Stimulated activated naive CD8-positive, alpha-beta T cell treated with anti-CD3 and anti-CD28 coated beads, Interleukin-15, Interleukin-2, amounts not matched to agents 100 U/mL and 50 U/mL, for 24 hours (primary cell): ENCODE measurements at regions not wholly inside any gene's neighbourhood (a gene's known extent, or its start where the extent isn't known, plus 50 kb on each side); places are given as distances from the start of the nearest gene placed in this dataset.
"Not testable (repeated sequence)": the region's sequence is repeated elsewhere in the genome, so short reads cannot be mapped to it uniquely, and the experiment has no call there.

Source experiments
- ATAC-seq: fragments of 150-1000 bp; cut with Tn5 transposase; one replicate; pipeline ENCODE4 v1.10.0; 2021
- DNase-seq: peaks from one replicate; pipeline ENCODE4 v3.0.0; 2021

DNA sequence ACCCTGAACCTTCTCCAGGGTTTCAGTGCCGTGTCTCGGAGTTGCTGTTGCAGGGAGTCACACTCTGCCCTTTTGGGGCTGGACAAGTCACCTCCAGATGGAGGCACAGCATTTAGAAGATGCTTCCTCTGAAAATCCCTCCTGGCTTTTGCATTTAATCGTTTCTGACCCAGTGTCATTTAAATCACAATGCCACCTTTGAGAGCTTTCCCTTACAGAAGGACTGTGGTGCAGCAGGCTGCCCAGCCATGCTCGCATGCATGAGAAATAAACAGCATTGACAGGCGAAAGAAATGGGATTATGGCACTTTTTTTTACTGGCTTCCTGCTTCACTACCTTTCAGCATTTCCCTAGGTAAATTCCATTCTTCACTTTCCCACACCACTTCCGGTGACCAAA, 113.4 kb upstream of the DYRK2 start:
- DNase-seq = no peak

DNA sequence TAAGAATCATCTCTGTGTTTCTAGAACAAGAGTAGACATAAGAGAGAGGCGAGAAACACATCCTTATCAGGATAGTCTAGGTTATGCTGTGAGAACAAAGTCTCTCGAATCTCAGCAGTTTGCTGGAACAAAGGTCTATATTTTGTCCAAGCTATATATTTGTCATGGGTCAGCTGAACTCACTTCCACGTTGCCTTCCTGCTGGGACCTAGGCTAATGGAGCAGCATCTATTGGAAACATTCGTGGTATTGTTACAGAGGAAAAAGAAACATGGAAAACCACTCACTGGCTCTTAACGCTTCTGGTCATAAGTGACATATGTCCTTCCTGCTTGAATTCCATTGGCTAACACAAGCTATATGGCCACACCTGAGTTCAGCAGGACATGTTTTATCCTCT, 112.6 kb upstream of the DYRK2 start:
- ATAC-seq (no peak), DNase-seq (no peak)

More for the DNA sequence above, 113.4 kb upstream of the DYRK2 start:
- ATAC-seq = no peak

DNA sequence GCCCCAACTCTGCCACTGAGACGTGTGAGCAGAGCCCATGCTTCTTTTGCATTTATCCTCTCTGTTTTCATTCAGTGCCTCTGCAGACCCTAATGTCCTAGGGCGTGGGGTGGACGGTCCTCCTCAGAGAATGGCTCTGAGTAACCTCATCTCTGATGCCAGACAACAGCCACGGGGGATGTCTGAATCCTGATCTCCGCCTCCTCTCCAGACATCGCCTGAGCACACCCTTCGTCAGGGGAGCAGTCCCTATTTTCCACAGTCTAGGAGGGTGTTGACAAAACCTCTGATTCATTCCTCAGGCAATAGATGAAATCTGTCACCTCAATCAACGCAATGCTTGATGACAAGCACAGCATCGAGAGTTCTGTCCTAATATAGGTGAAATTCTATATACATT, 109.2 kb upstream of the DYRK2 start:
- no peak for DNase-seq
- ATAC-seq = no peak

DNA sequence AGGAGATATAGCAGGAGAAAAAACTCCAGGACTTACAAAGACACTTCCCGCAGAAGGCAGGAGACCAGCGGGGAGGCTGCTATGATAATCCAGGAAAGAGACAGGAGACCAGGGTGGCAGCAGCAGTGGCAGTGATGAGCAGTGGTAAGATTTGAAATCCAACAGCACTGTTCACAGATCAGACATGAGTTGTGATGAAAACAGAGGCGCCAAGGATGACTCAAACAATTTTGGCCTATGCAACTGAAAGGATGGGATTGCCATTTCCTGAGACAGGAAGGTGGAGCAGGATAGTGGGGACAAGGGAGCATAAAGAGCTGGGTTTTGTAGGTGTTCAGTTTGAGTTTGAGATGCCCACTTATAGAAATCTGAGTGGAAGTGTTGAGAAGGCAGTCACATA, 108.6 kb upstream of the DYRK2 start:
- DNase-seq = no peak

DNA sequence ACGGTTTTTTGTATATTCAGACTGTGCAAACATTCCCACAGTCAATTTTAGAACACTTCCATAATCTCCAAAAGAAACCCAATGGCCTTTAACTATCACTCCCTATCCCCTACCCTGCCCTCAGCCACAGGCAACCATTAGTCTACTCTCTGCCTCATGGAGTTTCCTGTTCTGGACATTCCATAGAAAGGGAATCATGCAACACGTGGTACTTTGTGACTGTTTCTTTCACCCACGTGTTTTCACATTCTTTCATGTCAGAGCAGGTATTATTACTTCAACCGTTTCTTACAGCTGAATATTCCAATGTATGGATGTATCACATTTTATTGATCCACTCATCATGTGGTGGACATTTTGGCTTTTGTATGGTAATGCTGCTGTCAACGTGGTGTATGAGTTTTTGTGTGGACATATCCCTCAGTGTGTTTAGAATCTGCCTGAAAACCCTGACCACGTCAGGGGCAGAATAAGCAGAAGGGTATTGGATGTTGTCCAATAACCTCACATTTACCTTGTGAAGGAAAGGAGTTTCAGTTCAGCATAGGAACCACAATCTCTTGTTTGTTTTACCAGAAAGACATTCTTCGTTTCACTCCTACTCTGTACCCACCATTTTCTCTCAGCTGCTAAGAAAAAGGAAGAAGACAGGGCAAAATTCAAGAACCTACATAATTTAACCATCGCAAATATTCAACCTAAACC, 107.5 kb upstream of the DYRK2 start:
- ATAC-seq = no peak
- no peak for DNase-seq

More for the DNA sequence above, 108.6 kb upstream of the DYRK2 start:
- ATAC-seq = no peak

DNA sequence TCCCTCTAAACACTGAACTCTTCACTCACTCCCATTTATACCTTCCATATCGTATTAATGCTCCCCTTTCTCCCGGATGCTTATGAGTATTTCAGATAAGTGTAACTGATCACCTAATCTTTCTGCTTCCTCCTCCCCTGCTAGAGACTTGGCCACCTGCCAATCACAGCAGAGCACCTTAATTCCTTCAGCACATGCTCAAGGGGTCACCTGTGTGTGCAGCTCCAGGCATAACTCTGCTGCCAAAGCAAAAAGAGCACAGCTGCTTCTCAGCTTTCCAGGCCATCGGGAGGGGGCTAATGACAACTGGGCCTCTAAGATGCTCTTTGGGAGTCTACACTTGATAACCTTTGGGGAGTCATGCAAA, 106.9 kb upstream of the DYRK2 start:
- ATAC-seq = no peak
- DNase-seq = no peak

DNA sequence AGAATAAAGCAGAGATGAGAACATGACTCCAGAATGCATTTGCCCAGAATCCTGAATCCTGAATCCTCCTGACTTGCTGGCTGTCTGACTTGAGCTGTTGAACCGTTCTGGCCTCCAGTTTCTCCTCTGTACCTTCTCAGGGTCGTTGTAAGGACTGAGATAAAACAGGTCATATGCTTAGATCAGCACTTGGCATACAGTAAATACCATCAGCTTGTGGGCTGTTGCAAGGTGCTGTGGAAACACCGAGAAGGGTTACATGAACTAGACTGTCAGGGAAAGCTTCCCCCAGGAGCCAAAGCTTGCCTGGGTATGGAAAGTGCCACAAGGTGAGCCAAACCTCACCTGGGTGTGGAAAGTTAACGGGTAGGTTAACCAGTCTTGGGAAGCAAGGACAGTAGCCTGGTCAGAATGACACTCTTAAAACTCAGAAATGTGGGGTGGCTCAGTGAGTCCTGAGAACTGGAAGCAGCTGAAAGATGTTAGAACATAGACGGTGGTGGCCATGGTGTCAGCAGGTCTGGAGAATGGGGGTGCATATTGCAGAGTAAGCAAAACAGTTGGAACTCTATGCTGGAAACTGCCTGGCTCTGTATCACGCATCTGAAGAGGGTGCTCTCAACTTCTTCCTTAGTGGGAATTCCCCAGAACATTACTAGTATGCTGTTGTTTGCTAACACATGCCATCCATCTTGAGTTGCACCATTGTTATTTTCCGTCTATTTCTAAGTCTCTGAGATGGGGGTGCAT, 105.3 kb upstream of the DYRK2 start:
- DNase-seq (no peak), ATAC-seq (no peak)

DNA sequence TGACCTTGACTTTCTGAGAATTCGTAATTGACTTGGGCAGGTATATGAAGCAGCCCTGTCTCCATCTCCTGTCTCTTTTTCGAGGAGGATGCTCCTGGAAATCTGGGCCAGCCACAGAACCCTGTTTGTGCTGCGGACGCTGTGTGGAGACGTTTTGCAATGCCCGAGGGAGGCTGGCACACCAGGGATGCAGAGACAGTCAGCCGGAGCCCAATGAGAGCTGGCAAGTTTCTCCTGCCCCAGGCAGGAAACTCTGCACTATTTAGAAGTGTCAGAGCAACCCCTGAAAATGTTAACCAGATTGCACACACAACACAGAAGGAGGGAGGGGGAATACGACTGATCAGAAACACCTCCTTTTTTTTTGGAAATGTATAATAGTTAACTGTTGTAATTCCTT, 103.2 kb upstream of the DYRK2 start:
- ATAC-seq (no peak), DNase-seq (no peak)

DNA sequence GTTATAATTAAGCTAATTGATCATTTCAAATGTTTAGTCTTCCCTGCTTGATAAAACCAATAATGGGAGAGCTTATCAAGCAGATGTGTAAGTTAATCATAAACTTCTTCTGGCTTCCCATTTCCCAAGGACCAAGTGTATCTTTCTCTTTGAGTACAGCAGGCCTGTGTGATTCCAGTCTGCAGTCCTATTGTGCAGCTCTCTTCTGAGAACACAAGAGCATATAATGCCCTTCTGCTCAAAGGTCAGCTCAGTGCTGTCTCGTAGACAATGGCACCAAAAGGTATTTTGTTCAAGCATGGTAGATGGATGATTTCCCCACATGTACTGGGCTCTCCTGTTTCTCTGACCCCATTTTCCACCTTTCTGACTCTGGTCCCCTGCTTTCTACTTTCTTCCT, 101.8 kb upstream of the DYRK2 start:
- no peak for ATAC-seq
- no peak for DNase-seq

DNA sequence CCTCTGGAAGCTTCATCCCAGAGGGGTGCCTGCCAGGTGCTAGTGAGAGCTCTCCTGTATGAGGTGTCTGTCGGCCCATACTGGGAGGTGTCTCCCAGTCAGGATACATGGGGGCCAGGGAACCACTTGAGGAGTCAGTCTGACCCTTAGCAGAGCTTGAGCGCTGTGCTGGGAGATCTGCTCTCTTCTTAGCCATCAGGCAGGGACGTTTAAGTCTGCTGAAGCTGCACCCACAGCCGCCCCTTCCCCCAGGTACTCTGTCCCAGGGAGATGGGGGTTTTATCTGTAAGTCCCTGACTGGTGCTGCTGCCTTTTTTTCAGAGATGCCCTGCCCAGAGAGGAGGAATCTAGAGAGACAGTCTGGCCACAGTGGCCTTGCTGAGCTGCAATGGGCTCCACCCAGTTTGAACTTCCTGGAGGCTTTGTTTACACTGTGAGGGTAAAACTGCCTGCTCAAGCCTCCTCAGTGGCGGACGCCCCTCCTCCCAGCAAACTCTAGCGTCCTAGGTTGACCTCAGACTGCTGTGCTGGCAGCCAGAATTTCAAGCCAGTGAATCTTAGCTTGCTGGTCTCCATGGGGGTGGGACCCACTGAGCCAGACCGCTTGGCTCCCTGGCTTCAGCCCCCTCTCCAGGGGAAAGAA, 93.3 kb upstream of the DYRK2 start:
- DNase-seq = peak; percentile 9
- not testable (repeated sequence) for ATAC-seq

DNA sequence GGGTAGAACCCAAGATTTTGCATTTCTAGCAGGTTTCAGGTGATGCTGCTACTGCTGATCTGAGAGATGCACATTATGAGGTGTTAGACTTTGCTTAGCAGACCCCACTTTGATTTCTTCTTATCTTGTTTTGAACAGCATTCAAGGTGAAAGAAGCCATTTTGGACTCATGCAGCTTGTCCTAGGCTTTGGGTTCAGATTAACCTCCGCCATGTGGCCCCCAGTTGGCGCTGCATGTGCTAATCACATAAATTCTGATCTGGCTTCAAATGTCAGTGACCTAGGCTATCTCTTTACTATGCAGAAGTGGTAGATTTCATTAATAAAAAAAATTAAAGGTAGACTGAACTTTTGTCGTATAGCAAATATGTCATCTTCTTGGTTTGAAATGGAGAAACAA, 89.8 kb upstream of the DYRK2 start:
- ATAC-seq (no peak), DNase-seq (no peak)

DNA sequence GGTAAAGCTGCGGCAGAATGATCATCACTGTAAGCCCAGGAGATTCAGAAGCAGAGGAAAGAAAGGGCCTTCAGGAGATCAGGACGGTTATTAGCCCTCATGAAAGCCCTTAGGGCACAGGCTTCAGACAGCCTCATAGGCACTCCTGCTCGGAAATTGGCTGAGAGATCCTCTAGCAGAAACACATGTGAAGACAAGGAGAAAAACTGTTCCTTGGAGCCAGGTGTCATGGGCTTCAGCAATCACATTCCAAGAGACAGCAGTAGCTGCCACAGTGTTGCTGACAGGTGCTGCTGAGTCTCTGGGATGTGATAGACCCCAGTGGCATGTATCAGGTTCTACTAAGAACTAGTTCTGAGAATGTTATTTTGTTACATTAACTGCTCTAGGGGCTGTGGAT, 88.8 kb upstream of the DYRK2 start:
- DNase-seq = no peak
- ATAC-seq = no peak

DNA sequence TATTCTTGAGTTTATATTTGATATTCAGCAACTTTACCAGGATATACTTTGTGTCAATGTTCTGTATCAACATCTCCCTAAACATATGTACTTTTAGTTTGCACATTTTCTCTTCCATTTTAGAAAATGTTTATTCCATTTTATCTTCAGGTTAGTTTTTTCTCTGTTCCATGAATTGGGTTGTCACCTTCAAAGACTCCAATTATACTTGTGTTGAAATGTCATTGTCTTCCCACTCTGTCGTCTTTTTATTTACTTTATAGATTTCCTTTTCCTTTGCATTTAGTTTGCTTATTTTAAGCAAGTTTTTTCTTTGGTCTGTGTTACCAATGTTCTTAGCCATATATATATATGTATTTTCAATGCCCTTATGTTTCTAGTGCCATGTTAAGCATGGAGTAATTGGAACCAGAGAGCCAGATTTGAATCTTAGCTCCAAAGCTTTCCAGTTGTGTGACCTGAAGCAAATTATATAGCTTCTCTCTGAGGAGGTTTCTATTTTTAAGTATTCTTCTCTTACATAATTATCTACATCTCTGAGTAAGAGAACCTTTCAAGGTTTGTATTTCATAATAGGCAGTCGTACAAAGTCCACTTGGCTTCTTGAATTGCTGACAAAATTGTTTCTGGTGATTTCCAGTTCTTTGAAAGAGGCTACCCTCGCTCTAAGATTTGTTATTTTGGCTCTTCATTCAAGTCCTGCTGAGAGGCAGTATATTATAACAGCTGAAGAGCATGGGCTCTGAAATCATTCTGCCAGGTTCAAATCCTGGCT, 85.8 kb upstream of the DYRK2 start:
- no peak for ATAC-seq
- no peak for DNase-seq

DNA sequence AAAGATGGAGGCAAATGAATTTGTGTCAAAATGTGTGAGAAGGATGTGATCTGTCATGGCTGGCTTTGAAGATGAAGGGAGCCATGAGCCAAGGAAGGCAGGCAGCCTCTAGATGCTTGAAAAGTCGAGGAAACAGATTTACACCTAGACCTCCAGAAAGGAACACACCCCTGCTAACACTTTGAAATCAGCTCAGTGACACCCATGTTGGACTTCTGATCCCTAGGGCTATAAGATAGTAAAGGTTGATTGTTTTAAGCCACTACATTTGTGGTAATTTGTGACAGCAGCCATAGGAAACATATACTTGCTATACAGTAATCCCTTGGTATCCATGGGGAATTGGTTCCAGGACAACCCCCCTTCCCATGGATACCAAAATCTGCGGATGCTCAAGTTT, 80.5 kb upstream of the DYRK2 start:
- DNase-seq = no peak

DNA sequence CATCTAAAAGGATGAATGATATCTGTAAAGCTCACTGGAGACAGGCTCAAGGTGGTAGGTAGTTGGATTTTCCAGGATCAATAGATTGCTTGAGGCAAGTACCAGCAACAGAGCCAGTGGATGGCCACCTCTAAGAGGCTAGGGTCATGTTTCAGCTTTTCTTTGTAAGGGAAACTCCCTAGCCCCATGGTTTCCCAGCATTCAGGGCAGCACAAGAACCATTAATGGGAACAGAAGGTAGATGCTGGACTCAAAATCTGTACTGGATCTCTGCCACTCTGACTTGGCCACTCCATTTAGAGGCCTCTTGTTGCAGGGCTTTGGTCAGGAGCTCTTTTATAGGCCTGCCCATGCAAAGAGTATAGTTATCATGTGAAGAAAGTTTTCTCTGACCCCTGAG, 76.1 kb upstream of the DYRK2 start:
- no peak for ATAC-seq
- no peak for DNase-seq

More for the DNA sequence above, 80.5 kb upstream of the DYRK2 start:
- ATAC-seq = no peak

DNA sequence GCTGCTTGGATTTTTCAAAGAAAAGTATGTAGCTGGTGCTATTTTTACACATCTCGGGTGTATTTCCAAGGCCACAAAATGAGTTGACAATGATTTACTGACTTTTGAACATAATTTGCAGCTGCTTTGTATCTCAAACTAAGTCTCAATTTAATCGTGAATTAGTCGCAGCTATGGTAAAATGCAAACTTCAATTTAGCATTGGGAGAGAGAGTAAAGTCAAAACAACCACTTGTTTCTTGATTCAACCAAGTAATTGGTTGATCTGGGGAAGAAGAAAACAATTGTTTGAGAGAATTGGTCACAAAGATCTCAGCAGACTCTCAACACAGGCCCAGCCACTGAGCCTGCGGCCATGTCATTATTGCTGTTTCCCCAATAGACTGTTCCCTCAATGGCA, 75.0 kb upstream of the DYRK2 start:
- no peak for ATAC-seq

DNA sequence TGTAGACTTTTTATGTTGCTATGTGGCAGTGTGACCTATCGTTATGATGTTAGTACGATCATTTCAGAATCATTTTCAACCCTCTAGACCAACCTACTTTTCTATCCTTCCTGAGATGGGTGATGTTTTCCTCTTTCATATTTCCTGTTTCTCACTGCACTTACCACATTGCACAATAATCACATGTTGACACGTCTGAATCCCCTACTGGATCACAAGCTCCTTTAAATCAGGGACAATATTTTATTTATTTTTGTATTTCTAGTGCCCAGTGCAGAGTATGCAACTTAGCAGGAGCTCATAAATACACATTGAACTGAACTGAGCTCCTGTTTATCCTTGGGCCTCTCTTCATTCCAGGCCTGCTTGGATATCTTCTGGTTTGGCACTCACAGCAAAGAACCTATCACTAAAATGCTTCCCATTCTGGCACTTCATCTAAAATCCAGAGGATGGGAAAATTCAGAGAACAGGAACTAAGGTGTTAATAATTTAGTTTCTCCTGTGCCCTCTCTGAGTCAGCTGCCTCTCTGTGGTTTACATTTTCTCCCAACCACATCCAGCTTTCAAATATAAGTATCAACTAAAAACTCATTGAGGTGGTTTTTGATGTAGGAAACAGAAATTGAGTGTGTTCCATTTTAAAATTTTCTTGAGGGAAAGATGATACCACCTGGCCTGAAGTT, 69.4 kb upstream of the DYRK2 start:
- ATAC-seq (peak; percentile 76), DNase-seq (no peak)

More for the DNA sequence above, 75.0 kb upstream of the DYRK2 start:
- no peak for DNase-seq

DNA sequence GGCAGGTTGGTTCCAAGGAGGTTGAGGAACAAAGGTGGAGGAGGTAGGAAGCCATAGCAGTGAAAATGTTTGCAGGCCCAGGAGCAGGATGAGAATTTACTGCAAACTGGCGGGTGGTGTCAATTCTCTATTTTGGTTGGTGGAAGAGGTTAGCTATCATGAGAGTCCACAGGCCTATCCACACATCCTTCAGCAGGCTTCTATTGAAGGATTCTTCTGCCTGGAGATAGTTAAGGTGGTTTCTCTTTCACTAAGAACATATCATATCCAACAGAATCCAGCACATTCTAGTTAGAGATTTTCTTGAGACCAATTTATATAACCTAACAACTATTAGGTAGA, 68.9 kb upstream of the DYRK2 start:
- ATAC-seq = no peak
- no peak for DNase-seq

DNA sequence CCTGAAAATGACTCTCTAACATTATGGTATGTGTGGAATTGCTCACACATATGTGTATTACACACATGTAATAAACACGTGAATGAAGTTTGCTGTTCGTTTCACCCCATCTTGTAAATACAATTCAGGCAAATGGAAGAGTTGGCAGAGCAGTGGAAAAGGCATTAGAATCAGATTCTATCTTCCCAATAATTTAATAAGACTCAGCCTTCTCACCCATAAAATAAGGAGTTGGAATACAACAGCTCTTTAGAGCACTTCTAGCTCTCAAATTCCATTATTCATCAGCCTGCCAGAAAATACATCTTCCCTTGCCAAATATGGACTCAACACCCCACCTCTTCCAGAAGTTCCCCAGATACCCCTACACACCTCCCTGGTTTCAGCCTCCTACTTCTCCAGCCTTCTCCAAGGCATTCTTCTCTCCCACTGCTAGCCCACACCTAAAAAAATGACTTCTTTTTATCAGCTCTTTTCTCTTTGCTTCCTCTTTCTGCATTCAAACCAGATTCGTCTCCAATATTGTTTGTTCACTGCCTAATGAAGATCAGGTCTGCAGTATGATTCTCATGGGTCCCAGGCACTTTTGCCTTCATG, 66.2 kb upstream of the DYRK2 start:
- DNase-seq (no peak), ATAC-seq (no peak)

DNA sequence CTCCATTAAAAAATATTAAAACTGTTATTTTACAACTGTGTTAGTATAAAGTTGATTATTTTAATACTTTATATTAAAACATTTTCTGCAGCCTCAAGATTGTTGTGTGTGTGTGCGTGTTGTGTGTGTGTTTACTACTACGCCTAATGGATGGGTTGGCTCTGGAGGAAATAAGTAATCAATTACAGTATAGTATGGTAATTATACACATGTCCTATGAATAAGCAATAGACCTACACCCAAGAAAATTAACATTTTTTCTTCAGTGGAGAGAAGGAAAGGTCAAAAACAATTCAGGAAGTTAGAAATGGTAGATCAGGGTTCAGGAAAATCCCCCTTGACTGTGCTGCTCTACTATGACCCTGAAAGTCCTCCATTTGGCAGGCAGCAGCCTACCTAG, 65.7 kb upstream of the DYRK2 start:
- ATAC-seq (no peak), DNase-seq (no peak)

DNA sequence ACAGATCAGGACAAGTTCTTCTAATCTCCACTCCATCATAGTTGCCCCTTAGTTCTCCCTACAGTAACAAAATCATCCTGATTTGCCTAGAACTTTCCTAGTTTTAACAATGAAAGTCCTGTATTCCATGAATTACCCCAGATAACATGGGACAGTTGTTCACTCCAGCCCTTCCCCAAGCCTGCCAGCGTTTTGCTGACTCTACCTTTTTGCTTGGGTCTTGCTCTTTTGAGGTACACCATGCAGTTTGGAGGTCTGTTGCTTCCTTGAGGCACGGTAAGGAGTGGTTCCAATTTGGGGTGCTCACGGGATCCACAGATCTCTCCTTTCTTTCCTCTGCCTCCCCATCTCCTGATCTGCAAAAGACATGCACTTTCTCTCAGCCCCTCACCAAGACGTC, 61.6 kb upstream of the DYRK2 start:
- no peak for ATAC-seq
- no peak for DNase-seq

DNA sequence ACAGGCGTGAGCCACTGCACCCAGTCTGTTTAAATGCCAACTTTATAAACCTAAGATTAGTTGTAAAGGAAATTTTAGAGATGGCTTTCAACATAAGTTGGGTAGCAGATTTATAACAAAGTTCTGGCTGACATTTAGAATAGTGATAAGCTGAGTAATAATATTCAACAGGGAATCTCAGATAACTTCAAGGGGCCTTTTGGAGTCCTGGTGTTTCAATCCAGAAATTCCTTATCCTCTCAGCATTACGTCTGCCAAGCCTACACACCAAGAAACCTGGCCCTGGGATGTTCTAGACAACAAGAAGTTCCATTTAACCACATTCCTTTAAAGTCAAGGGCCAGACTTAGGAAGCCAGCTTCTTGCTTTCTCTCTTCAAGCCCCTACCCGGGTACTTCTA, 59.5 kb upstream of the DYRK2 start:
- no peak for ATAC-seq
- no peak for DNase-seq
